Fibroblast of mammary gland (primary cell): ENCODE measurements at regions not wholly inside any gene's neighbourhood (a gene's known extent, or its start where the extent isn't known, plus 50 kb on each side); places are given as distances from the start of the nearest gene placed in this dataset.

ENCODE experiments used
- DNase-seq: peaks from one replicate; pipeline ENCODE4 v3.0.0-alpha.2; 2010; ENCODE audit warnings: low read depth
- H3K4me3 ChIP-seq: 2 replicates; pipeline ENCODE4 v1.5.1; 2011; ENCODE audit warnings: low read depth, mild to moderate bottlenecking, low read length, moderate library complexity; ENCODE audit not compliant: control insufficient read depth
- CTCF ChIP-seq: conservative IDR thresholded peaks from 2 replicates; pipeline ENCODE4 v1.5.1; 2011; ENCODE audit warnings: low read depth, low read length, inconsistent platforms; ENCODE audit not compliant: control insufficient read depth, insufficient read depth

- DNase-seq, result peak; percentile 65
- no peak for TF ChIP-seq CTCF
Observed at GRCh38 chr17:37824534-37825485, 80.0 kb upstream of the HNF1B start.

GRCh38 chr17:37823996-37824395, 79.1 kb upstream of the HNF1B start:
- H3K4me3 ChIP-seq, result no peak overlapping the region
- no peak for DNase-seq
- no peak for TF ChIP-seq CTCF

More at GRCh38 chr17:37824534-37825485, 80.0 kb upstream of the HNF1B start:
- no peak overlapping the region for H3K4me3 ChIP-seq

GRCh38 chr17:37820995-37821713, 76.3 kb upstream of the HNF1B start:
- H3K4me3 ChIP-seq, result no peak overlapping the region
- peak; percentile 55 for DNase-seq
- no peak for TF ChIP-seq CTCF

- no peak for TF ChIP-seq CTCF
- DNase-seq, result no peak
- H3K4me3 ChIP-seq, result no peak overlapping the region
Observed at GRCh38 chr17:37820313-37820994, 75.6 kb upstream of the HNF1B start.

- TF ChIP-seq CTCF, result no peak
- peak; percentile 49 for DNase-seq
- H3K4me3 ChIP-seq, result no peak overlapping the region
Observed at GRCh38 chr17:37818689-37819088, 73.8 kb upstream of the HNF1B start.

GRCh38 chr17:37816950-37817349, 72.1 kb upstream of the HNF1B start:
- TF ChIP-seq CTCF, result no peak
- H3K4me3 ChIP-seq, result no peak overlapping the region
- DNase-seq, result no peak
